ENCODE measurements at regions not wholly inside any gene's neighbourhood (a gene's known extent, or its start where the extent isn't known, plus 50 kb on each side); places are given as distances from the start of the nearest gene placed in this dataset.
"Not testable (repeated sequence)": the region's sequence is repeated elsewhere in the genome, so short reads cannot be mapped to it uniquely, and the experiment has no call there.

DNA sequence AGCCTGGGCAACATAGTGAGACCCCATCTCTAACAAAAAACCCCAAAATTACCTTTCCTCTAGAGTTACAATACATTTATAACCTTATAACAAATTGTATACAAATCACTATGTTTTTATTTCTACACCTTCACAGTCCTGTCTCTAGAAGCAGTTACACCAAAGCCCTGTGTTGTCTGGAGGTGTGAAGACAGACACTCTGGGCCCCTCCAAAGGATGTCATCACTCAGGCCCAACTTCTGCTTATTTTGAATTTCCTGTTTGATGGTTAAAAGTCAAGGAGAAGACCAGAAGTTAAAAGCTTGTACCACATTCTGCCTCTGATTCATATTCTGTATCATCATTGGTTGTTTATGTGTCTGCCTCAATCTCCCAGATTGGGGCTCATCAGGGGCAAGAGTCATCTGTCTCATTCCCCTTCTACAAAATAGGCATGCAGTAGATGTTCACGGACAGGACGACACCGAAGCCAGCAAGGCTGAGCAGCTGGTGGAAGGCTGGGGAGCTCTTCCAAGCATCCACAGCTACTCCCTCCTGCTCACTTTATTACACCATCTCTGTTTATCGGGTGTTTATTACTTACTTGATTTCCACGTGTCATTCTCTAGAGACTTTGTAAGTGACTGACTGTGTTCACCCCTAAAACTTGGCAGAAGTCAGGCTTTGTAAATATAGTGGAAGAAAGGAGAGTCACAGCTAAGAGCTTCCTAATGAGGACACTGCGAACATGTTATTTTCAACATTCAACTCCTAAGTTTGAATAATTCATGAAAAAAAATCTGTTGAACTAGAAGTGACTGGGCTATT lies 136.8 kb upstream of the ANKRD28 start:
- no peak for DNase-seq (ENCODE audit: low read depth)
- TF ChIP-seq, protein P1, sequence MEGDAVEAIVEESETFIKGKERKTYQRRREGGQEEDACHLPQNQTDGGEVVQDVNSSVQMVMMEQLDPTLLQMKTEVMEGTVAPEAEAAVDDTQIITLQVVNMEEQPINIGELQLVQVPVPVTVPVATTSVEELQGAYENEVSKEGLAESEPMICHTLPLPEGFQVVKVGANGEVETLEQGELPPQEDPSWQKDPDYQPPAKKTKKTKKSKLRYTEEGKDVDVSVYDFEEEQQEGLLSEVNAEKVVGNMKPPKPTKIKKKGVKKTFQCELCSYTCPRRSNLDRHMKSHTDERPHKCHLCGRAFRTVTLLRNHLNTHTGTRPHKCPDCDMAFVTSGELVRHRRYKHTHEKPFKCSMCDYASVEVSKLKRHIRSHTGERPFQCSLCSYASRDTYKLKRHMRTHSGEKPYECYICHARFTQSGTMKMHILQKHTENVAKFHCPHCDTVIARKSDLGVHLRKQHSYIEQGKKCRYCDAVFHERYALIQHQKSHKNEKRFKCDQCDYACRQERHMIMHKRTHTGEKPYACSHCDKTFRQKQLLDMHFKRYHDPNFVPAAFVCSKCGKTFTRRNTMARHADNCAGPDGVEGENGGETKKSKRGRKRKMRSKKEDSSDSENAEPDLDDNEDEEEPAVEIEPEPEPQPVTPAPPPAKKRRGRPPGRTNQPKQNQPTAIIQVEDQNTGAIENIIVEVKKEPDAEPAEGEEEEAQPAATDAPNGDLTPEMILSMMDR (conservative IDR thresholded peaks at IDR 0.05; ENCODE audit: low read depth, low read length), result no peak
- H3K4me3 ChIP-seq (ENCODE audit: low read length), result no peak overlapping the region

- no peak for DNase-seq (ENCODE audit: low read depth)
- TF ChIP-seq, protein P1 (conservative IDR thresholded peaks at IDR 0.05; ENCODE audit: low read depth, low read length), result no peak
- H3K4me3 ChIP-seq (ENCODE audit: low read length), result no peak overlapping the region
Observed at GRCh38 chr3:15936312-15936711, 138.5 kb upstream of the ANKRD28 start.

DNA sequence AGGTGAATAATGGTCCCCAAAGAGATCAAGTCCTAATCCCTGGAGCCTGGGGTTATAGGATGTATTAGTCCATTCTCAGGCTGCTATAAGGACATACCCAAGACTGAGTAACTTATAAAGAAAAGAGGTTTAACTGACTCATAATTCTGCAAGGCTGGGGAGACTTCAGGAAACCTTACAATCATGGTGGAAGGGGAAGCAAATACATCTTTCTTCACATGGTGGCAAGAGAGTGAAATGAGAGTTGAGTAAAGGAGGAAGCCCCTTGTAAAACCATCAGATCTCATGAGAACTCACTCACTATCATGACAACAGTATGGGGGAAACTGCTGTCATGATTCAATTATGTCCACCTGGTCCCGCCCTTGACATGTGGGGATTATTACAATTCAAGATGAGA lies 142.9 kb upstream of the ANKRD28 start:
- no peak overlapping the region for H3K4me3 ChIP-seq (ENCODE audit: low read length)
- TF ChIP-seq, protein P1 (conservative IDR thresholded peaks at IDR 0.05; ENCODE audit: low read depth, low read length), result no peak
- DNase-seq (ENCODE audit: low read depth), result no peak

- H3K4me3 ChIP-seq (ENCODE audit: low read length); DNase-seq (ENCODE audit: low read depth): not testable (repeated sequence)
Observed at GRCh38 chr3:15941457-15941856, 143.7 kb upstream of the ANKRD28 start.

- TF ChIP-seq, protein P1 (conservative IDR thresholded peaks at IDR 0.05; ENCODE audit: low read depth, low read length), result no peak
- DNase-seq (ENCODE audit: low read depth), result no peak
- no peak overlapping the region for H3K4me3 ChIP-seq (ENCODE audit: low read length)
Observed at GRCh38 chr3:15941958-15942357, 144.2 kb upstream of the ANKRD28 start.

- TF ChIP-seq, protein P1 (conservative IDR thresholded peaks at IDR 0.05; ENCODE audit: low read depth, low read length), result no peak
- DNase-seq (ENCODE audit: low read depth), result no peak
Observed at GRCh38 chr3:15942462-15942861, 144.7 kb upstream of the ANKRD28 start.

GRCh38 chr3:15942936-15943335 lies 145.2 kb upstream of the ANKRD28 start:
- no peak overlapping the region for H3K4me3 ChIP-seq (ENCODE audit: low read length)
- TF ChIP-seq, protein P1 (conservative IDR thresholded peaks at IDR 0.05; ENCODE audit: low read depth, low read length), result no peak
- DNase-seq (ENCODE audit: low read depth), result no peak

More at GRCh38 chr3:15942462-15942861, 144.7 kb upstream of the ANKRD28 start:
- H3K4me3 ChIP-seq (ENCODE audit: low read length), result no peak overlapping the region

All from retinal pigment epithelial cell (primary cell).